OCI-LY7 (cell line): ENCODE measurements at regions not wholly inside any gene's neighbourhood (a gene's known extent, or its start where the extent isn't known, plus 50 kb on each side); places are given as distances from the start of the nearest gene placed in this dataset.
"Not testable (repeated sequence)": the region's sequence is repeated elsewhere in the genome, so short reads cannot be mapped to it uniquely, and the experiment has no call there.

Source experiments
- CTCF ChIP-seq: fragments of 200-600 bp; sonication (generic); conservative IDR thresholded peaks from 2 replicates; pipeline ENCODE4 v1.5.1; 2014; ENCODE audit warnings: mild to moderate bottlenecking, antibody characterized with exemption, low read length, moderate library complexity, mixed read lengths
- EZH2phosphoT487 ChIP-seq: fragments of 200-600 bp; sonication (generic); IDR thresholded peaks from 2 replicates; pipeline ENCODE4 v1.6.1; 2018; ENCODE audit warnings: low read depth, borderline replicate concordance, mild to moderate bottlenecking, mixed run types, antibody characterized with exemption, low read length, moderate library complexity, mixed read lengths

GRCh38 chr22:48482198-48482597 is 1345.5 kb downstream of the BRD1 start:
- not testable (repeated sequence) for TF ChIP-seq CTCF, EZH2phosphoT487
